Memory B cell (primary cell): ENCODE measurements at regions not wholly inside any gene's neighbourhood (a gene's known extent, or its start where the extent isn't known, plus 50 kb on each side); places are given as distances from the start of the nearest gene placed in this dataset.

Experiments
- ATAC-seq: fragments of 150-1000 bp; cut with Tn5 transposase; 2 replicates; pipeline ENCODE4 v1.10.0; 2021; ENCODE audit warnings: low read depth, mild to moderate bottlenecking, moderate library complexity
- DNase-seq, 2 donors: peaks; one replicate each; pipeline ENCODE4 v3.0.0; 2022; ENCODE audit warnings: low spot score in 2 of 2
- H3K27ac Mint-ChIP-seq: one replicate; pipeline ENCODE4 v1.8.0; 2022; ENCODE audit warnings: mild to moderate bottlenecking, moderate library complexity, mixed read lengths
- H3K27me3 Mint-ChIP-seq: one replicate; pipeline ENCODE4 v1.8.0; 2022; ENCODE audit warnings: mixed read lengths
- H3K36me3 Mint-ChIP-seq: one replicate; pipeline ENCODE4 v1.8.0; 2022; ENCODE audit warnings: mild to moderate bottlenecking, mixed read lengths
- H3K4me1 Mint-ChIP-seq: one replicate; pipeline ENCODE4 v1.8.0; 2022; ENCODE audit warnings: mixed read lengths
- H3K4me3 Mint-ChIP-seq: one replicate; pipeline ENCODE4 v1.8.0; 2022; ENCODE audit warnings: mild to moderate bottlenecking, moderate library complexity, mixed read lengths
- H3K9me3 Mint-ChIP-seq: one replicate; pipeline ENCODE4 v1.8.0; 2022; ENCODE audit warnings: mixed read lengths

DNA sequence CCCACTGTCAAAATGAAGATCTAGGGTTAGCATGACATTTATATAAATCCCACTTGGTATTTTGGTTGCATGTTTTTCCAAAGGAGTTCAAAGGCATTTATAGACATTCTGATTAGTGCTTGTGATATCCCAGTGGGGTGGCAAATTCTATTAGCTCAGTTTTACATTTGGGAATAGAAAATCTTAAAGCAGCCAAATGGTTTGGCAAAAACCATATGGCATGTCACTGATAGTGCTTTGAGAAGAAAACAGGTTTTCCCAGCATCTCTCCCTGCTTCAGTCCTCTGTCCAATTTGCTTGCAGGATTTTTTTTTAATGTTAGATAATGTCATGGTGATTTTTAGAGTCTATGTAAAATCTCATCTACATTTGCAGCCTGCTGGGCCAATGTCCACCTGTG lies 225.1 kb upstream of the DIO3 start:
- no peaks in the 10 kb centered on the region for H3K4me1 Mint-ChIP-seq
- no peaks in the 10 kb centered on the region for H3K36me3 Mint-ChIP-seq
- no peaks in the 10 kb centered on the region for H3K9me3 Mint-ChIP-seq
- no peaks in the 10 kb centered on the region for H3K27me3 Mint-ChIP-seq
- no peak overlapping the region for H3K4me3 Mint-ChIP-seq
- ATAC-seq (no peak), DNase-seq (no peak)
- H3K27ac Mint-ChIP-seq: no peak overlapping the region

DNA sequence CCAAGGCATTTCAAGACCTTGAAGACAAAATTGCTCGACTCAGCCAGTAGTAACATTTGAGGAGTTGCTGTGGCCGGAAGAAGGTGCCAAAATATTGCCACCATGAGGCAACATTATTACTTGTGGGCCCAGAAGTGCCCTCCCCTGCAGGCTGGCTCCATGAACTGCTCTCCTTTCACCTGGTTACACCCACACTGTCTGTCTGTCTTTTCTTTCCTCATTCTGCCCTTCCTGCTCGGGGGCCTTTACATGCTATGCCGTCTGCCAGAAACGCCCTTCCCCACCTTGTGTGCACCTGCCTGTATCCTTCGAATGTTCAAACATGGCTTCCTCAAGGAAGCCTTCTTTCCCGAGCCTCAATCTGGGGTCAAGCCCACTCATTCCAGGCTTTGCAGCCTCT lies 224.2 kb upstream of the DIO3 start:
- no peak overlapping the region for H3K27ac Mint-ChIP-seq
- no peaks in the 10 kb centered on the region for H3K4me1 Mint-ChIP-seq
- no peaks in the 10 kb centered on the region for H3K27me3 Mint-ChIP-seq
- ATAC-seq (no peak), DNase-seq (no peak)
- H3K4me3 Mint-ChIP-seq: no peak overlapping the region
- H3K36me3 Mint-ChIP-seq: no peaks in the 10 kb centered on the region
- no peaks in the 10 kb centered on the region for H3K9me3 Mint-ChIP-seq

DNA sequence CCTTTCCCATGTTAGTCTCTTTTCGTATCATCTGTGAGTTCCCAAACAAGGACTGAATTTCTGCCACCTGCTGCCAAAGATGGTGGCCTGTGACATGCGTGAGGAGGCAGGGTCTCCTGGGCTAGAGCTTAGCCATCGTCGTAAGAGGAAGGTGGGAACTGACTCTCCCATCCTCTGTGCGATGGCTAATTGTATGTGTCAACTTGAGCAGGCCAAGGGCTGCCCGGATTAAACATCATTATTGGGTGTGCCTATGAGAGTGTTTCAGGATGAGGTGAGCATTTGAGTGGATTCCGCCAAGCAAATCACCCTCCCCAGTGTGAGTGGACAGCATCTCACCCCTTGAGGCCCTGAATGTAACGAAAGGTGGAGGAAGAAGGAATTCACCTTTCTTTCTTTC lies 220.7 kb upstream of the DIO3 start:
- Mint-ChIP-seq H3K27me3 (no peaks in the 10 kb centered on the region), H3K4me1 (no peaks in the 10 kb centered on the region), H3K9me3 (no peaks in the 10 kb centered on the region), H3K27ac (no peak overlapping the region), H3K36me3 (no peaks in the 10 kb centered on the region), H3K4me3 (no peak overlapping the region)
- ATAC-seq: no peak
- DNase-seq: no peak

DNA sequence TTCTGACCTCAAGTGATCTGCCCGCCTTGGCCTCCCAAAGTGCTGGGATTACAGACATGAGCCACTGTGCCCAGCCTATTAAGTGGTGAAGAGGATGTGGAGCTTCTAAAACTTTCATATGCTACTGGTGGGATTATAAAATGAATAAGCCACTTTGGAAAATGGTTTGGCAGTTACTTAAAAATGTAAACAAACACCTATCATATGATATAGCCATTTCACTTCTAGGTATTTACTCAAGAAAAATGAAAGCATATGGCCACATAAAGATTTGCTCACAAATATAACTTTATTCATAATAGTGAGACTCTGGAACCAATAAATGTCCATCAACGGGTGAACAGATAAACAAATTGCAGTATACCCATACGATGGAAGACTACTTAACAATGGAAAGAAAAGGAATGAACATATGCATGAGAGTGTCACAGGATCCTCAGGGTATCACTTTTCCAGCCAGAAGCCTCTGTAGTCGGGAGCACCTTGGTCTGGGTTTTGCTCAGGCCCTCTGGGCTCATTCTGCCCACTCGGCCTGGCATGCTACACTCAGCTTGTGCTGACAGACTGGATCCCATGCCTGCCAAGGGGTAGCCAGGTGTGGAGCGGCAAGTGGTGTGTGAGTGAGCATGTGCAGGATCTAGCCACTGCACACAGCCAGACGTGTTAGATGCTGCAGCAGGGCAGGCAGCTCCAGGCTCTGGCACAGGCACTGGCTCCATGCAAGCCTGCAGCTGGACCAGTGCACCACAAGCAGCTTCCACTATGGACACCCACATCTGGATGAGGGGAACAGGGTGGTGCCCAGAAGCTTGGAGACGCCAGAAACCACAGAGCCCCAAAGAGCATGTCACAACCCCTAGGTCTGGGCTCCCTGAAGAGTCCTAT lies 213.2 kb upstream of the DIO3 start:
- Mint-ChIP-seq H3K36me3 (no peaks in the 10 kb centered on the region), H3K27me3 (no peaks in the 10 kb centered on the region), H3K4me3 (no peak overlapping the region), H3K27ac (no peak overlapping the region), H3K9me3 (peaks cover 10% of the 10 kb centered on the region), H3K4me1 (no peaks in the 10 kb centered on the region)
- DNase-seq: no peak
- ATAC-seq: no peak

DNA sequence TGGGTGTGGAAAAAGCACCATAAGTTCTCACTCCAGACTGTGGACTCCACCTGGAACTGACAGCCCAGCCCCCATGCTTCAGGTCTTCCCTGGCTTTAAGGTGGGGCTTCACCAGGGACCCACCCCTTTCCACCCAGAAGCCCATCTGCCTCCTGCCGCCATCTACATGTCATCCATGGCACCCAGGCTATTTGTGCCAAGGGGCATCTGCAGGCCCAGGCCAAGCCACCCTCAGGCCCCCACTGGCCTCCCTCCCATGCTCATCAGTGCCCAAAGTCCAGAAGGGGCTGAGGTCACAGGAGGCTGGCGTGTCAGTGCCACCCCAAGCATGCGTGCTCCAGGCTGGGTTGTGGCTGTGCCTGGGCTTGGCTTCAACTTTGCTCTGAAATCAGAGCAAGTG lies 212.2 kb upstream of the DIO3 start:
- no peaks in the 10 kb centered on the region for H3K36me3 Mint-ChIP-seq
- H3K27ac Mint-ChIP-seq: no peak overlapping the region
- no peak overlapping the region for H3K4me3 Mint-ChIP-seq
- H3K4me1 Mint-ChIP-seq: no peaks in the 10 kb centered on the region
- ATAC-seq (no peak), DNase-seq (no peak)
- peaks cover 12% of the 10 kb centered on the region for H3K9me3 Mint-ChIP-seq
- no peaks in the 10 kb centered on the region for H3K27me3 Mint-ChIP-seq

DNA sequence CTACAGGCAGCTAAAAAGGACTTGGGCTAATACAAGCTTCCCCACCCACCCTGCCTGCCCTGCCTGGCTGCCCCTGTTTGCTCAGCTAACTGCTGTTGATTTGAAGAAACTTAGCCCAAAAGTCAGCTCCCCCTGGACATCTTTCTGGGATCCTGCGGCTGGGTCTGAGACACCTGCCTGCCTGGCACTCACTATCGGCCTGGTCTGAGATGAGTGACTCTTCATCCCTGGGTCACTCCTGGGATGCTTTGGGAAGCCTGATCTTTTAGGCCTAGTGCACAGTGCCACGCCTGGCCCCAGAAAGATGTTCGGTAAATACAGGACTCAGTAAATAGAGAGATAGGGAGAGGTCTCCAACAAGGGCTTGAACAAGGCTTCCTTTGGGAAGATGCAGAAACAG lies 211.3 kb upstream of the DIO3 start:
- H3K27ac Mint-ChIP-seq: no peak overlapping the region
- H3K4me3 Mint-ChIP-seq: no peak overlapping the region
- H3K9me3 Mint-ChIP-seq: peaks cover 15% of the 10 kb centered on the region

DNA sequence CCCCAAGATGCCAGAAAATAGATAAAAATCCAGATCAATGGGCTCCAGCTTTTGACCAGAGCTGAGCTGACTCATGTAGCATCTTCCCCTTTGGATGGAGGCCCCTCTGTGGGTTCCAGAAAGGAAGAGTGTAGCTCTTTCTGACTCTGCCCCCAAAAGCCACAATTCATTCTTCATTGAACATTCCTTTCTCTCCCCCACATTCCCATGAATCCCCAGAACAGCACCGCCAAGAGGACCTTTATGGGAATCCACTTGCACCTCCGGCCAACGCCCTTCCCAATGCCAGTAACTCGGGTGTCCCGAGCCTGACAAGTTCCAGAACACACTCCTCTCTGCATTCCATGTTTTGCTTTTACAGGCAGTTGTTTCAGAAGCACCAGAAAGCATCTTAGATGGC lies 210.6 kb upstream of the DIO3 start:
- no peaks in the 10 kb centered on the region for H3K36me3 Mint-ChIP-seq
- no peak for ATAC-seq

More for the DNA sequence above, 211.3 kb upstream of the DIO3 start:
- H3K27me3 Mint-ChIP-seq: peaks cover 1% of the 10 kb centered on the region
- H3K4me1 Mint-ChIP-seq: no peaks in the 10 kb centered on the region
- DNase-seq (no peak), ATAC-seq (no peak)
- H3K36me3 Mint-ChIP-seq: no peaks in the 10 kb centered on the region

DNA sequence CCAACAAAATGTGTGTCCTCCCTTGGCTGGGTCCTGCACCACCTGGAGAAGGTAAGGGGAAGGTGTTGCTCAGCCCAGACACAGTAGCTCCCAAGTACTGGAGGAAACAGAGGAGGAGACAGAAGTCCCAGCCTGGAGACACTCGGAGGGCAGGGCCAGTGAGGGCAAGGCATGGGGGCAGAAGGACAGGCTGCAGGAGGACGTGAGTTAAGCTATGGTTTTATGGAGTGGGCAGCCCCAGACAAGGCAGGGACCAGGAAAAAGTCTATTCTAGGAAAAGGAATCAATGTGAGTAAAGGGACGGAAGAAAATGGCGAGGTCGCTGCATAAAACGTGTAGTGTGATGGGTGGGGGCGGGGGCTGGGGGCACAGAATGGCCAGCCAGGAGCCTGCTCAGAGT lies 210.1 kb upstream of the DIO3 start:
- no peak for ATAC-seq
- peaks cover 16% of the 10 kb centered on the region for H3K9me3 Mint-ChIP-seq
- H3K27me3 Mint-ChIP-seq: peaks cover 2% of the 10 kb centered on the region
- H3K4me1 Mint-ChIP-seq: no peaks in the 10 kb centered on the region
- no peak overlapping the region for H3K27ac Mint-ChIP-seq
- no peak for DNase-seq
- no peak overlapping the region for H3K4me3 Mint-ChIP-seq
- no peaks in the 10 kb centered on the region for H3K36me3 Mint-ChIP-seq

More for the DNA sequence above, 210.6 kb upstream of the DIO3 start:
- H3K27ac Mint-ChIP-seq: no peak overlapping the region
- H3K4me1 Mint-ChIP-seq: no peaks in the 10 kb centered on the region
- H3K27me3 Mint-ChIP-seq: peaks cover 2% of the 10 kb centered on the region
- DNase-seq: no peak
- peaks cover 16% of the 10 kb centered on the region for H3K9me3 Mint-ChIP-seq
- no peak overlapping the region for H3K4me3 Mint-ChIP-seq

DNA sequence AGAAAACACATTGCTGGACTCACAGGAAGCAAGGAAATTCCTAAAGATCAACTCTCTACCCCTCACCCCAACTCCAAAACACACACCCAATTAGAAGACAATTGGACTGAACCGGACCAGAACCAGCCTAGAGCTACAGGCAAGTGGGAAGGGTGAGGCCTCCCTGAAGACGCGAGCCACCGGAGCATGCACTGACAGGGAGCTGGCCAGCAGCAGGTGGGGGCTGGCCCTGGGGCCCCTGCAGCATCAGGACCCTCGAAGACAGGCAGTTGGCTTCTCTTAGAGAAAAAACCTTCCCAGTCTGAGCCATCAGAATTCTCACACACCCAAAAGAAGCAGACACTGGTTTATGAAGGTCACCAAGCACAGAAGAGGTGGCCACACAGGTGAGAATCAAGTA lies 209.5 kb upstream of the DIO3 start:
- ATAC-seq: no peak
- peaks cover 18% of the 10 kb centered on the region for H3K9me3 Mint-ChIP-seq
- peaks cover 2% of the 10 kb centered on the region for H3K27me3 Mint-ChIP-seq
- H3K27ac Mint-ChIP-seq: no peak overlapping the region
- DNase-seq: no peak
- H3K36me3 Mint-ChIP-seq: no peaks in the 10 kb centered on the region
- H3K4me3 Mint-ChIP-seq: no peak overlapping the region
- H3K4me1 Mint-ChIP-seq: no peaks in the 10 kb centered on the region

DNA sequence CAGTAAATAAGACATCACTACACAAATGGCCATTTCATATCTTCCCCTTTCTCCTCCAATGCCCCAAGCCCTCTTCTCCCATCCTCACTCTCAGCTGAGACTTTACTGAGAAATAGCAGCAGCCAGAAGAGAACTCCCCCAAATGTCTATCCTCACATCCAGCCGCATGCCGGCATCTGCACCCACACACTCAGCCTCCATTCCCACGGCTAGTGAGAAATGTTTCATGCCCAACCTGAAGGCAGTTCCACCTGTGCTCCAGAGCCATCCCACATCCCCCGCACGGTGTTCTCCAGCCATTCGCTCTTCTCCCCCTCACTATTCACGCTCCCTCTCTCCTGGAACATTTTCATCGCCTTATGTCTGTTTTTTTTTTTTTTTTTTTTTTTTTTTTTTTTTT lies 208.7 kb upstream of the DIO3 start:
- ATAC-seq (no peak), DNase-seq (no peak)
- Mint-ChIP-seq H3K36me3 (no peaks in the 10 kb centered on the region), H3K4me3 (no peak overlapping the region), H3K4me1 (no peaks in the 10 kb centered on the region), H3K27me3 (peaks cover 2% of the 10 kb centered on the region), H3K27ac (no peak overlapping the region), H3K9me3 (peaks cover 18% of the 10 kb centered on the region)

DNA sequence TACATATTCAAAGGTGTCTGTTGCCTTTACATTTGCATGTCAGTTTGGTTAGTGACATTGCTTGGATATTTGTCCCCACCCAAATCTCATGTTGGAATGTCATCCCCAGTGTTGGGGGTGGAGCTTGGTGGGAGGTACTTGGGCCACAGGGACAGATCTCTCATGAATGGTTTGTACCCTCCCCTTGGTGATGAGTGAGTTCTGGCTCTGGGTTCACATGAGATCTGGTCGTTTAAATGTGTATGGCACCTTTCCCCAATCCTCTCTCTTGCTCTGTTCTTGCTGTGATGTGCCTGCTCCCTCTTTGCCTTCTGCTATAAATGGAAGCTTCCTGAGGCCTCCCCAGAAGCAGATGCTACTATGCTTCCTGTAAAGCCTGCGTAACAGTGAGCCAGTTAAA lies 207.9 kb upstream of the DIO3 start:
- H3K36me3 Mint-ChIP-seq: no peaks in the 10 kb centered on the region
- ATAC-seq (no peak), DNase-seq (no peak)
- peaks cover 18% of the 10 kb centered on the region for H3K9me3 Mint-ChIP-seq
- H3K4me1 Mint-ChIP-seq: no peaks in the 10 kb centered on the region
- no peak overlapping the region for H3K4me3 Mint-ChIP-seq
- no peak overlapping the region for H3K27ac Mint-ChIP-seq
- peaks cover 2% of the 10 kb centered on the region for H3K27me3 Mint-ChIP-seq

DNA sequence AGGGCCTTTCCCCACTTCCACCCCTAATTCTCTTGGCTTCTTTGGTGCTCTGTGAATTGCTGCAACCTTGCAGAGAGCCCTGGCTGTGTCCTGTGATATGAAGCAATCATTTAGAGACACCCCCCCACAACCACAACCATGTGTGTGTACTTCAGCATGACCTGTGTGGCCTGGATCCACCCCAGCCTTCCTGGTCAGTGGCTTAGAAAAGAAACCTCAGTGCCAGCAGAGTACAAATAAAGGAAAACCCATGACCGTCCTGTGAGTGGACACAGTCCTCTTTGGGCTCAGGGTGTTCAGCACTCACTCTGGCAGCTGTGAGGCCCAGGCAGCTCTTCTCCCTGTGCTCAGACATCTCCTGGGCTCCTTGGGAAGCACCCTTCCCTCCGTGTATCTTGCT lies 206.6 kb upstream of the DIO3 start:
- Mint-ChIP-seq H3K9me3 (peaks cover 21% of the 10 kb centered on the region), H3K4me3 (no peak overlapping the region), H3K27ac (no peak overlapping the region), H3K27me3 (peaks cover 8% of the 10 kb centered on the region), H3K36me3 (no peaks in the 10 kb centered on the region), H3K4me1 (peaks cover 2% of the 10 kb centered on the region)
- no peak for DNase-seq
- no peak for ATAC-seq

DNA sequence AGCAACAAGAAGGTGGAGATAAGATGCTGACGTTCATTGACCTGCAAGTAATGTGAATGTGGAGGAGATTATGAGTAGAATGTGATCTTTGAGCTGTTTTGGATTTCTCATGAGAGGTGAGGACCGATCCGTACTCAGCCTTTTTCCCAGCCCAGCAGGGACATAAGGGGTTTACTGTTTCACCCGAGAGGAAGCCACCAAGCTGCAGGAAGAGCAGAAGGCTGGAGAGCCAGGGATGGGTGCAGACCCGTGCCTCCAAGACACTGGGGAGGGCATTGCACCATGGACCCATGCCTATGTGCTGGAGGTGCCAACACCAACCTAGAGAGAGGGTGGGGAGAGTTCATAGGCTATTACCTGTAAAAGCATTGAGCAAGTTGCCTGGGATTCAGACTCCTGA lies 206.0 kb upstream of the DIO3 start:
- Mint-ChIP-seq H3K27ac (no peak overlapping the region), H3K27me3 (peaks cover 8% of the 10 kb centered on the region), H3K4me3 (no peak overlapping the region), H3K4me1 (peaks cover 2% of the 10 kb centered on the region), H3K9me3 (peaks cover 18% of the 10 kb centered on the region), H3K36me3 (no peaks in the 10 kb centered on the region)
- DNase-seq: no peak
- no peak for ATAC-seq

DNA sequence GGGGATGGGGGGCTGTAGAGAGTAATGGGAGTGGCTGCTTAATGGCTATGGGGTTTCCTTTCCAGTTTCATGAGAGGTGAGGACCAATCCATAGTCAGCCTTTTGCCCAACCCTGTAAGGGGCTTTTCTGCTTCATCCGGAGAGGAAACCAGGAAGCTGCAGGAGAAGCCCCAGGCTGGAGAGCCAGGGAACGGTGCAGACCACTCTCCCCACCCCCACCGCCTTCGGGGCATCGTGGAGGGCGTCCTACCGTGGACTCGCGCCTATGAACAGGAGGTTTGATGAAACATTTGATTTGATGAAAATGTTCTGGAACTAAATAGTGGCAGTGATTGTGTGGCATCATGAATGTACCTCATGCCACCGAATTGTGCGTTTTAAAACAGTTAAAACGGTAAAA lies 204.3 kb upstream of the DIO3 start:
- ATAC-seq: no peak
- no peaks in the 10 kb centered on the region for H3K36me3 Mint-ChIP-seq
- DNase-seq: peak in 1 of 2 donors; percentile 0
- no peak overlapping the region for H3K4me3 Mint-ChIP-seq
- H3K4me1 Mint-ChIP-seq: peaks cover 4% of the 10 kb centered on the region
- H3K9me3 Mint-ChIP-seq: peaks cover 14% of the 10 kb centered on the region
- no peak overlapping the region for H3K27ac Mint-ChIP-seq
- H3K27me3 Mint-ChIP-seq: peaks cover 8% of the 10 kb centered on the region
